ENCODE measurements at regions not wholly inside any gene's neighbourhood (a gene's known extent, or its start where the extent isn't known, plus 50 kb on each side); places are given as distances from the start of the nearest gene placed in this dataset.
A peak's percentile ranks its signal among the peaks of the same experiment; 100 is the strongest.

DNA sequence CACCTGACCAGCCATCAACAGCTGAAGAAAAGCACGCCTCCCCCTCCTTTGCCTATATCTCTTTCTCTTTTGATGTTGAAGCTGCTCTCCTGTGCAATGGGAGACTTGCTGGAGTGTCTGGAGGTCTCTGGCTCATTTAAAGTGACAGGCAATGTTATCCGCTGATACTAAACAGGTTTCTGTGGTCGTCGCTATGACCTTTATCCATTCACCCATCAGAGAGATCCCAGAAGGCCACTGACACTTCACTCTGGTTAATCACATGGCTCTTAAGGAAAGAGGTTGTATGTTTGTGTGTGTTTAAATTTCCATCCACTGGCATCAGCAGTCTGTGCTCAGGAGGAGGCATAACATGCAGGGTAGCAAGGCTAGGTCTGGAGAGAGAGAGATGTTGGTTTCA lies 277.3 kb downstream of the MTX2 start:
- DNase-seq = no peak

DNA sequence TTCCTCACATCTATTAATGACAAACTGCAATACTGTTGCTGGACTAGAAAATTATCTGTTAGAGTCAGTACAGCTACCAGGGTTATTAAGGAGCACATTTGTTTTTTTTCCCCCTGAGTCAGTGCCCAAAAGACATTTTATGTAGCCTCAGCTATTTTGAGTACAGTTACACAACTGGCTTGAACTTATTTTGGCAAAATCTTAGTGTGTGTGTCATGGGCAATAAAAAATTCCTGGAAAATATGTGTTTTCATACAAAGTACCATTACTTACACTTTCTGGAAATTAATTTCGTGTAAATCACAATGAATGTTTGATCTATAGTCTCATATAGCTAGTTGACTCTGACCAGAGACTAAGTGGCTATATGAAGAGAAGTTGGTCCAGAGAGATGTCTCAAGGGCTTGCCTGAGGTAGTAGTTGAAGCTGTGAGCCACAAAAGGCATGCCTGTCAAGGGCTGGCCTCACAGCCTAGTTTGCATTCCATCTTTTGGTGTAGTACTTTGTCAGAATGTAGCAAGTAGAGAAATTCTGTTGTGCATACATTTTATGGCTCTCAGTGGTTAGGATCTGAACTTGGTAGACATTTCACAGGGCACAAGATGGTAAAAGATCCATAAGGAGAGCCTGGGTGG lies 283.4 kb downstream of the MTX2 start:
- no peak for DNase-seq

DNA sequence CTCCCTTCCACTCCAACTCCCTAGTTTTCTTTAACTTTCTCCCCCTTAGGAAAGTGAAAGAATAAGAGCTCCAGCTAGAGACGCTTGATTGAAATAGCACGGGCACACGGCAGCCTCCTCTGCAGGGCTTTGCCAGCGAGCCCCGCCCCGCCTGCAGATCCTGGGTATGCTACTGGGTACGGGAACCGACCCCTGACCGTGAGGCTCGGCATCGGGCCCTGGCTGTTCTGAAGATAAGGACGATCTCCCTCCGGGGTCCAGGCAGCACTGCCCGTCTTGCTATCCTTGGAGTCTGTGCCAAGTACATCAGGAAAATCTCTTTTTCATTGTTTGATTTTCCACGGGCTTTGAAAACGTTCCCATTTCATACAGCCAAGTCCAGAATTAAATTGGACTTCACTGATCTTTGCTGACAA lies 284.5 kb downstream of the MTX2 start:
- DNase-seq = peak; percentile 4 to 10

DNA sequence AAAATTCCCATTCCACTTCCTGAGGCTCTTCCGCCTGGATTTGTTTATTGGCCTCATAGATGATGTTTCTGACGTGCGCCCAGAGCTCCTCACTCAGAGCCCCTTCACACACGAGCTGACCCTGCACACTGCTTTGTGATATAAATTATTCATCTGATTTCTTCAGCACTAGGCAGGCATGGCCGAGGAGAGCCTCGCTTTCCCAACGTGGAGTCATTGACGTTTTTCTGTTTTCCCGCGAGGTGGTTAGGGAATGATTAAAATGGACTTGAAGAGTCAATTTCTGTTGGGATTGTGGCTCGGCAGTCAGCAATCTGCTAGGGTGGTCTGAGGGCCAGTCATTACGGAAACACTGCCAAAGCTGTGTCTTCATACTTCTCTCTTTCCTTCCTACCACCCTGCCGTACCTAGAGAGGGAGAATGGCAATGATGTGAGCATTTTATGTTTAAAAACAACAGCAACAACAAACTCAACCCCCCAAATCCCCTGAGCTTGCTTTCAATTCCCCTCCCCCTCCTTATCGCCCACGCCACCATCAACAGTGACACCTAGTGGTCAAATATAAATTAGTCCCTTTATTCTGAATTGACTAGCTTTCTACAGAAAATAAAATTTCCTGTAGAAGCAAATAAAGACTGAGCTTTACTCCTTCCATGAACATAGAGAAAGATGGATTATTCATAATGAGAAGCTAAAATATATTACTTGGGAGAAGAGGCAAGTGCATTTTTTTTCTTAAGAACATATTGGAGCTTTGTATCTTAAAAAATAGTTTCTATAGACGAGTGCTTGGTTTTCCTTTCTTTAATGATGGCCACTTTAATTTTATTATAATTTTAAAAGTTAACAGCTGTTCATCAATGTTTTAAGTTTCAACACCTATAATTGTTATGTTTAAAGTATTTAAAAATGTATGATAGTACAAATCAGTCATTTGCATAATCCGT lies 285.1 kb downstream of the MTX2 start:
- peak; percentile 7 to 45 for DNase-seq

DNA sequence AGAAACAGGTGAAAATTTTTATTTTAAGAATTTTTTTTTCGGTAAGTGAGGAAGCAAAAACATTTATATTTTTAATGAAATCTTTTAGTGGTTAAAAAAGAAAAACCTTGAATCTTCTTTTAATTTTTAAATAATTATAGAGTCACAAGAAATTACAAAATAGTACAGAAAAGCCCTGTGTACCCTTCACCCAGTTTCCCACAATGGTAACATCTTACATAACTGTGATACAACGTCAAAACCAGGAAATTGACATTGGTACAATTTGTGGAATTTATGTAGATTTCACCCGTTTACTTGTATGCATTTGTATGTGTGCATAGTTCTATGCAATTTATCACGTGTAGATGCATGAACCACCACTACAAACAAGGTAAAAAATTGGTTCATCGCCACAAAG lies 285.9 kb downstream of the MTX2 start:
- no peak for DNase-seq

DNA sequence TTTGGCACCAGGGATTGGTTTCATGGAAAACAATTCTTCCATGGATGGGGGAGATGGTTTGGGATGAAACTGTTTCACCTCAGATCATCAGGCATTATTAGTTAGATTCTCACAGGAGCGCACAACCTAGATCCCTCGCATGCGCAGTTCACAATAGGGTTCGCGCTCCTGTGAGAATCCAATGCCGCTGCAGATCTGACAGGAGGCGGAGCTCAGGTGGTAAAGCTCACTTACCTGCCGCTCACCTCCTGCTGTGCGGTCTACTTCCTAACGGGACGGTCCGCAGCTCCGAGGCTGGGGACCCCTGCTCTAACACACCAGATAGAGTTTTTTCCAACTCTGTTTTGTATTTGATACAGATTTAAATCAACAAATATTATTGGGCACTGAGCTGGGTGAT lies 286.5 kb downstream of the MTX2 start:
- DNase-seq = no peak

DNA sequence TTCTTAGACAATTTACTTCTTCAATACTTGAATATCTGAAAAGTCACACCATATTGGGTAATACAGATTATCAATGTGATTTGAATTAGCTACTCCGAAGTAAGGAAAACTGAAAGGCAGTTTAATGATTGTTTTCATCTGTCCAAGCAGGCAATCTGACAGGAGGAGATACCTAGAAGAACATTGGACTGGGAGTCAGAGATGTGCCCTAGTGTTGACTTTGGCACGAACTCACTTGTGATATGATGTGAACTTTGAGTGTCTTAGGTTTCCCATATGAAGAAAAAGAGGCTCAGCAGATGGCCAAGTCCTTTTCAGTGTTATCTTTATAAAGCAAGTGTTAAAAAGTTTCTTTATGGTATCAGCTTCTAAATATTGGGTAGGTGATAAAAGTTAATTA lies 287.1 kb downstream of the MTX2 start:
- no peak for DNase-seq

DNA sequence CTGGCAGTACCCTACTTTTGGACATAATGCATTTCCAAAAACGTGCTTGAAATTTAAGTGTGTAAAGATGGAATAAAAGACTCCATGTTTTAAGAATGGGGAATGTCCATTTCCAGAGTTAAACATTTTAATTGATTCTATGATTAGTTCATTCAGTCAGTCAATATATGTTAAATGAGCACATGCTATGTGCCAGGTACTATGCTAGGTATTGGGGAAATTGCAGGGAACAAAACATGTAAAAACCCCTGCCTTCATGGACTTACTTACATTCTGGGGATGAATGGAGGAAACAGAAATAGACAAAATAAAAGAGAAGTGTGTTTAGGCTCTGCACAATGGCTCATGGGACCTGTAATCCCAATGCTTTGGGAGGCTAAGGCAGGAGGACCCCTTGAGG lies 288.6 kb downstream of the MTX2 start:
- no peak for DNase-seq

DNA sequence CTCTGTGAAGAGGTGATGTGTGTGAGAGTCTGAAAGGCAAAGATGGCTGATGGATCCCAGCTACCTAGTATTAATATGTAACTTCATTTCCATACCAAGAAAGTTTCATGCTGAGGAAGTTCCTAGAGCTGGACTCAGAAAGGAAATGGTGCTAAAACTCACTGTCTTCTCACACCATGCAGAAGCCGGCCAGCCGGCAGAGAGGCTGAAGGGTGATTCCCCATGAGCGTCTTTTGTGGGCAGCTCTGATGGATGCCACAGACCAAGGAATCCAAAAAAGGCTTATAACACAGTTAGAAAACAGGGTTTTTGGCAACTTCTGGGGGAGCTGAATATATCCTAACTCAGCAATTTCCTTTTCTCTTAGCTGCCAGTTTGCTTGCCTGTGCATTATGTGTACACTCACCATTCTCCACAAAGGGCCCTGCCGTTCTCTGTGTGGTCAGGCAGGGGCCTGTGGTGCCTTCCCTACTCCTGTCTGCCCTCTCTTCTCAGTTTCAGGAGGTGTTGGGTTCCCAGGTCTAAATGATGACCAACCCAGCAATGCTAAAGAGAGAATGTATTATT lies 289.4 kb downstream of the MTX2 start:
- no peak for DNase-seq

DNA sequence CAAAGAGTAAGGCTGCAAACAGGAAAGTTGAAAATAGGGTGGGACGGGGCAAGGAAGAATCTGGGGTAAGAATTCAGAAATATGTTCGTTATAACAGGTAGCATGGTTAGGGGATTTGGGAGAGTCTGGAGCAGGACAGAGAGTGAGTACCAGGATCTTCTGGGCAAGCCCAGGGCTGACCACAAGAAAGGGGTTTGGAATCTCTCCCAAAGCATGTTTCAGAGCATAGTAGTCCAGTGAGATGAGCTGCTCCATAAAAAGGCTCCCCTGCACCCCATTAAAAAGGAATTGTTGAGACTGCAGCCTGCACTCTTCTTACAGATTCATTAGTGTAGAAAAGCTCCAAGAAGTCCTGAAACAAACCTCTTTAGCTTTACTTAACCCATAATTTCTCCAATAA lies 291.1 kb downstream of the MTX2 start:
- no peak for DNase-seq

DNA sequence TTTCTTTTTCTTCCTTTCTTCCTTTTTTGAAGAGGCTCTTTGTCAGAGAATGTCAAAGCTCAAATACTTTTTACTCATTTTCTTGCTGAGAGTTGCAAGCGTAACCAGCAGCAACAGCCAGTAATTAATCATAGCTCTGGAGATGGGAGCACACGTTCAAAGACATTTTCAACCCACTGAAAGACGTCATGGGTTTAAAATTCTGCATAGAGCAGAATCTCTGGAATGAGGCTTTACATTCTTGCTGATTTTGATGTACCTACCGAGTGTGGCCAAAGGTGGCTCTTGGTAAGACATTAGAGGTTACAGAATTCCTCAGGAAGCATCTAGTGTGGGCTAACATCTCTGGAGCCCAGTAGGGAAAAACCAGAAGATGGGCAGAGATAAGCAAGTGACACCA lies 292.5 kb downstream of the MTX2 start:
- no peak for DNase-seq

DNA sequence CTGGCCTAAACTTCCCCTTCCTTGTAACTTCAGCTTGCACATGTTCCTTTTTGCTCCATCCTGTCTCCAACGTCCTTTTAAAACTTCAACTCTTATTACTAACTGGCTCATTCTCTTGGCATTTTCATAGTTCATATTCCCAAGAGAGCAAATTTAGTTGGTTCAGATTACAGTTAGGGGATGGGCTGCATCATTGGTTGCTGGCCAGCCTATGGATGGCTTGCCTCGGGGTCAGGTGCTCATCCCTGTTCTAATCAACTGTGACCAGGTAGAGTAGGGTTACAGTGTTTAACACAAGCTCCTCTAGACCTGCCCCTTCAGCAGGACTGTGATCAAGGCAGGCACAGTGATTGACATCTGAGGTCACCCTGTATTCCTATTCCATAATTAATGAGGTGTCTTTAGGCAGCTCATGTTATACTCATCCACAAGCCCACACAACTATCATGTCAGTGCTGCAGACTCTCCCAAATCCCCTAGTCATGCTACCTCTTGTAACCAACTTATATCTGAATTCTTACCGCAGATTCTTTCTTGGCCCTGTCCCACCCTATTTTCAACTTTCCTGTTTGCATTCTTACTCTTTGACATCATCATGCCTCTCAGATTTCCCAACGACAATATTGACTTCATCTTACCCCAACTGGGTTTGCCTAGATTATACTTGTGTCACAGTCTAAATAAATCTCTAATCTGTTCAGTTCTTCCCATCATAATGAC lies 293.3 kb downstream of the MTX2 start:
- DNase-seq = no peak

DNA sequence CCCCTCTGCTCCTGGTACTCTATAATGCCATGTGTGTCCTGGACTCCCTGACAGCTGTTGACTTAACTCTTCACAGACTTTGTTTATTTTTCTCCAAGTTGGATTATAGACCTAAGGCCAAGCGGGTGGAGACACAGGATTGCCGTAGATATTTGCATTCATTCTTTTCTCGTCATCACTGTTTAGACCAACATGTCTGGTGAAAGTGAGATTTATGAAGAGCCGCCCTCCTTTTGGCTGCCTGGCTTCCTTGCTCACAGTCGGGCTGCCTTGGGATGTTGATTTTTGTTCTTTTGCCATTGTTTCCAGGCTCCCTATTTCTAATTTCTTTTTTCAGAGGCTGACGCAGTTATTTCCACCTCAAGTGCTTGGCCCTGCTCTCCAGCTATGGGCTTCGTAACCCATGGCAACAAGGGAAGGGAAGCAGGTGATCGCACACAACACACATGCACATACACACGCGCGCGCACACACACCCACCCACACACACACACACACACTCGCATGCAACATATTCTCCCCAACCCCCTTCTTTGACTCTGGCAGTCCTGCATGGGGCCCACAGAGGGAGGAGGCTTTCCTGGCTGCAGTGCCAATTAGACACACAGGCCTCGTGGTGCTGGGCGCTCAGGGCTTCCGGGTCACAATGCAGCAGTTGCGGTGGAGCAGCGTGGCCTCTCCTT lies 296.5 kb downstream of the MTX2 start:
- no peak for DNase-seq

DNA sequence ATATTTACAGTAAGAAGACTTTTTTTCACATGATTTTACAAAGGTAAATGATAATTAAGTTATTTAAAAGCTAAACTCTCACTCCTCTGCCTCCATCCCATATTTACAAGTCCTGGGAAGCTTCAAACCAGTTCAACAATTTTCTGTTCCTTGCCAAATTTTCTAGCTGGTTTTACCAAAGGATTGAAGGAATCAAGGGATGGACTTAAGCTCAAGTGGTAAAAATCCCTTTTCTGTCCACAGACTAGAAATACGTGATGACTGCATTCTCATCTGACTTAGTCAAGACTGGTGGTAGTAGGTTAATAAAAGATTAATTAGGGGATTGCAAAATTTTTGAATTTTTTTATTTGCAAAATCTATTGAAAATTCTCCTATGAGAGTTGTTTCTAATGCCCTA lies 297.3 kb downstream of the MTX2 start:
- no peak for DNase-seq

DNA sequence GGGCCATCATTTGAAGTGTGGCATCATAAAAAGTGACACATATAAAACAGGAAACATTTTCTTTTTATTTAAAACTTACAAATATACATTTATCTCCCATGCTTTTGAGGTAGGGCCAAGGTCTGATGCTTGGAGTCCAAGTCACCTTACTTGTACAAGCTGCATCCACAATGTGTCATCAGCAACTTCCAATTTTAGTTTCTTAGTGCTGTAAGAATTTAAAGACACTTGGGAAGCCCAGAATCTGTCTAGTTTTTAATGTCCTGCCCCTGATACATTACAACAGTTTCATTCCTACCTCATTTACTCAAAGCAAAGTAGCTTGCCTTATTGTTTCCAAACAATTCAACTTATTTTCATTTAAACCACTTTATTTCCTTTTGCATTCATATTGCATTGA lies 297.7 kb downstream of the MTX2 start:
- no peak for DNase-seq

DNA sequence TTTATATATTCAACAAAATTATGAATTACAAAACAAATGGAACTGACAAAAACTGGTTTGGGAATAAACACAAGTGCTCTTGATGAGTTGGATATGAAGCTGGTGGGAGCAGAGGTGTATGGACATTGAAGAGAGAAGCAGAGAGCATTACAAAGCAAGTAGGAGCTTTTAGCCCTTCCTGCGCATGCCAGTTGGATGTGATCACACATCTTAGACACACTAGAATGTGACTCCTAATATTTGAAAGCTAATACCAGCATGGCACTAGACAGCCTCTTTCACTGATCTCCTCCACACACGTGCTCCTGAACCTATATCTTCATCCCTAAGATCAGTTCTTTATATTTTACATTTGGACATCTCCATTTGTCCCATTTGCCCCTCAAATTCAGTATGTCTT lies 298.1 kb downstream of the MTX2 start:
- no peak for DNase-seq

DNA sequence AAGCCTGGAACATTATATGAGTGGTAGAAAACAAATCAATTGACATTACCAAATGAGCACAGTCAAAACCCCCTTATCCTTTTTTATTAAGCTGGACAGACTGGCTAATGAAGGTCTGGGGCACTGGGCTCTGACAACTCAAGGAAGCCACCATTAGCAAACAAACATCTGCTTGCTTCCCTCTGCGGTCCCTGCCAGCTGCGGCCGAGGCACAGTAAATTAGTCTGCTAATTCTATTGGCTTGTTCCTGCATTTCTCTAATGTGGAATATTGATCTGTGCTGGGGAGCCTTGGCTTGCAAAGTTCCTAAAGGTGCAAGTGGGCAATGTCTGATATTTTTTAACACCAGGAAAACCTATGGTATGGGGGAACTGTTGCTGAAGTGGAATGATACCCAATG lies 300.3 kb downstream of the MTX2 start:
- no peak for DNase-seq

DNA sequence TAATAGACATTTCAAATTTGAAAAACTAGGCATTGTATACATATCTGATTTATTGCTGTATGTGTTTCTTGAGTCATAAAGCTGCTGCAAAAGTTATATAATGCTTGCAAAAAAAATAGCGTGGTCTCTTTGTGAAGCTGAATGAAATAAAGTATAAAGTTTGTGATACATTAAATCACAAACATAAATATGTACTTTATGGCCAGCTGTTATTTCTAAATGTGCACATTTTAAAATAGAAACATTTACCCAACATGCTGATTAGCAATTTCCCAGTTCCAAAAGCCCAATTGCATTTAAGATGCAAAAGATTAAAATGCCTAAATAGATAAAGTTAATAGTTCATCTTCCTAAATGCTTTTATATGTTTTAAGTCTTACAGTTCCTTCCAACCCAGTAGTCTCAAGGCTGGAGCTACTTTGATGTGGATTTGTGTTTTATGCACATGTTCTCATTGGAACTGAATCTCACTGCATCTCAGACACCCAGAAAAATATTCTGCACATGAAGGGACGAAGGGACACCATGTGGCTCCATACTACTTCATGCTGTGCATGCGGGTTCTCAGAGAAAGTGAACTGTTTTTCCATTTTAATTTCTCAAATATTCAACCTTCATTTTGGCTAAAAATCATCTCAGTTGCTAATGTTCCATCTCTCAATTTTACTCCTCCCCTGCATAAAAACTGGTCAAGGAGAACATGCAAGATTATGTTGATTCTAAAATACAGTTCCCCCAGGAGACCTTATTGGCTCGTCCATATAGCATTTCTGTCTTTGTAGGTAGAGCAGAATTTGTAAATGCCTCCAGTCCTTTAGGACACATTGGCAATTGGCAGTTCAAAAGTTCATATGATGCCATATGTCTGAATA lies 304.6 kb downstream of the MTX2 start:
- no peak for DNase-seq

DNA sequence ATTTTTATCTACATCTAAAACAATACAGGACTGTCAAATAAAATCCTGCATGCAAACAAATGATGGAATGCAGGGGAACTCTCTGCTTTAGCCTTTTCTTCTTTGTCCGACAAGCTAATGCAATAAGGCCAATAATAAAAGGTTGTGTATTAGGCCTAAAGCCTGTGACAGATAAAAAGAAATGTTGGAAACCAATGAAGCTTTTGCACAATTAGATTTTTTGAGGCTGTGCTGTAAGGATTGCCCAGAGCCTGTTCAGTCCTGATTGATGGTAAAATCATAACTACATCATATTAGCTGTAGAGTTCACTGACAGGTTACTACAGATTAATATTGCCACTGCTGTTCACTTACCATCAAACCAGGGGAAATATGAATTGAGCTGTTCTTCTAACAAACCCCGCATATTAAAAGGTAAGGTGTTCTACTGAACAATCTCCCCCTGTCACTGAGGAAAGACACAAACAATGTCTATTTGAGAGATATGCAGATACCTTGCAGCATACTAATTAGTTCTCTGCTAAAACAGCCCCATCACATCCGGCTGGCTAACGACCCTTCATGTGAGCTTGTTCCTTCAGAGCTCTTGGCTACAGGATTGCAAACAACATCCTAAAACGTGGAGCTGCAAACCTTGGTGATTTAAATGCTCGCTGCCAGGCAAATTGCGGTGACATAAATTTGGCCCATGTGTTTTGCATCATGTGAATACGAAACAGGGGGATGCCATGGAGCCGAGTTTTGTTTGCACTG lies 305.4 kb downstream of the MTX2 start:
- DNase-seq = no peak

DNA sequence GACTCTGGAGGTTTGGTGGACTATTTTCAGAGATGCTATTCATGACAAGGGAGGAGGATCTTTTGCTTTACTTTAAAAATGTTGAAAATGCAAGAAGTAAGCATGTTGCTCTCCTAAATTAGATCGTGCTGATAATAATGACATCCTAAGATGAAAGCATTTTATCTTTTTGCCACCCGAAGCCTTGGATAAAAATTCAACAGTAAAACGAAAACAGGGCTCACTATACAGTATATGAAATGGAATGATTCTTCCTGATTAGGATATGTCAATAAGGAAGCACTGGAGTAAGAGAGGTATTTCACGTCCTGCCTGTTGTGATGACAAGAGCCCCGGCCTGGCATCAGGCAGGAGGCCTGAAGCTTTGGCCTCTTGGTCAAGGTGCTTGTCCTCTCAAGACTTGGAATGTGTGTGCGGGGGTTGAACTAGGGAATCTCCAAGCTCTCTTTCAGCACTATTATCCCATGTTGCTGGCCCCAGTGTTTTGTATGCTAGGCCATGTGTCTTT lies 306.0 kb downstream of the MTX2 start:
- DNase-seq = no peak

DNA sequence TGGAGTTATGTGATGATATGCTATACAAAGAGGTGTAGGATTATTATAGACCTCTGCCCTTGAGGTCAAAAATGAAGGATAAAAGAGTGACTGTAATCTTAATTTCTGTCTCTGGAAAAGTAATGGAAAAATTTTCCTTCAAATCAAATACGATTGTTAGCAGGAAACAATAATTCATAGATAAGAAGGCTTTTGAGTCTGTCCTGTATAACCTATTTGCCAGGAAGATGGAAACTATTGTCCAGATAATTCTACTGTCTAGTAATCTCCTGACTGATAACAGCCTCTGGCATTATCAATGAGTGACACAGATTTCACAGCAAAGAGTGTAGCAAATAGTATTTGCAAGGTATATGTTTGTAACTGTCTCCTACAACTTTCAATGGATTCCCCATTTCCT lies 307.8 kb downstream of the MTX2 start:
- no peak for DNase-seq

All from CD4-positive, alpha-beta T cell treated with Interleukin-1 beta for 1 hour (primary cell).